PC-9 (cell line): ENCODE measurements at regions not wholly inside any gene's neighbourhood (a gene's known extent, or its start where the extent isn't known, plus 50 kb on each side); places are given as distances from the start of the nearest gene placed in this dataset.

Experiments used
- BruUV-seq: library from RNA; stranded (reverse); fragments of 400-500 nt; replicated peaks from 2 replicates; lab custom pipeline; 2021; lab: Mats Ljungman, UMichigan
- CTCF ChIA-PET: fragments of 300-600 bp; sonication (Branson Sonifier 250); formaldehyde crosslinking; loops from one replicate; lab custom pipeline; 2022; ENCODE audit warnings: antibody characterized with exemption; lab: Charles Lee
- POLR2A ChIA-PET: fragments of 300-600 bp; sonication (Branson Sonifier 250); formaldehyde crosslinking; loops from one replicate; lab custom pipeline; 2022; ENCODE audit warnings: antibody characterized with exemption; ENCODE audit not compliant: unreplicated experiment; lab: Charles Lee
- DNase-seq, 2 experiments: peaks; one replicate each; pipeline versions ENCODE4 v3.0.0 to v3.0.0-alpha.2; 2015 to 2022; ENCODE audit warnings: mixed read lengths in 1 of 2
- H2AFZ ChIP-seq: fragments of 200-600 bp; sonication (generic); 2 replicates; pipeline ENCODE4 v1.8.1; 2017; ENCODE audit warnings: antibody characterized with exemption
- H3F3A ChIP-seq: fragments of 200-600 bp; sonication (generic); 2 replicates; pipeline ENCODE4 v1.8.1; 2017; ENCODE audit warnings: antibody characterized with exemption, mild to moderate bottlenecking, low read depth; ENCODE audit not compliant: insufficient read depth
- H3K27ac ChIP-seq: fragments of 200-600 bp; sonication (generic); 2 replicates; pipeline ENCODE4 v1.6.1; 2016; ENCODE audit warnings: mixed run types
- H3K27me3 ChIP-seq: fragments of 200-600 bp; sonication (generic); 2 replicates; pipeline ENCODE4 v1.6.1; 2016; ENCODE audit warnings: low read depth, mixed run types; ENCODE audit not compliant: insufficient read depth
- H3K36me3 ChIP-seq: fragments of 200-600 bp; sonication (generic); 2 replicates; pipeline ENCODE4 v1.6.1; 2016; ENCODE audit warnings: low read depth, mixed run types
- H3K4me1 ChIP-seq: fragments of 200-600 bp; sonication (generic); replicated peaks from 2 replicates; pipeline ENCODE4 v1.6.1; 2016; ENCODE audit warnings: mixed run types; ENCODE audit not compliant: insufficient read depth
- H3K4me2 ChIP-seq: fragments of 200-600 bp; sonication (generic); 2 replicates; pipeline ENCODE4 v1.6.1; 2017; ENCODE audit warnings: mixed run types
- H3K4me3 ChIP-seq: fragments of 200-600 bp; sonication (generic); 2 replicates; pipeline ENCODE4 v1.6.1; 2016; ENCODE audit warnings: mixed run types
- H3K79me2 ChIP-seq: fragments of 200-600 bp; sonication (generic); 2 replicates; pipeline ENCODE4 v1.6.1; 2017; ENCODE audit warnings: low read depth, mixed run types
- H3K9me2 ChIP-seq: fragments of 200-600 bp; sonication (generic); 2 replicates; pipeline ENCODE4 v1.8.1; 2017; ENCODE audit warnings: mild to moderate bottlenecking; ENCODE audit not compliant: insufficient read depth
- H3K9me3 ChIP-seq: fragments of 200-600 bp; sonication (generic); 2 replicates; pipeline ENCODE4 v1.8.1; 2016; ENCODE audit warnings: low read depth; ENCODE audit not compliant: insufficient read depth
- H4K20me1 ChIP-seq: fragments of 200-600 bp; sonication (generic); 2 replicates; pipeline ENCODE4 v1.8.1; 2017; ENCODE audit not compliant: insufficient read depth
- EZH2 ChIP-seq: fragments of 200-600 bp; sonication (generic); IDR thresholded peaks from 2 replicates; pipeline ENCODE4 v1.8.0; 2017; ENCODE audit warnings: antibody characterized with exemption, low read depth
- intact Hi-C: fragments of 100-400 bp; cut with micrococcal nuclease; formaldehyde crosslinking; loops from one replicate; pipeline ENCODE4 v1.10.0; 2022; ENCODE audit not compliant: unreplicated experiment
- TF ChIP-seq, protein P1 (sequence below): fragments of 200-600 bp; sonication (generic); conservative IDR thresholded peaks from 2 replicates; pipeline ENCODE4 v1.6.1; 2017; ENCODE audit warnings: mixed run types, antibody characterized with exemption, mild to moderate bottlenecking, moderate library complexity

DNA sequence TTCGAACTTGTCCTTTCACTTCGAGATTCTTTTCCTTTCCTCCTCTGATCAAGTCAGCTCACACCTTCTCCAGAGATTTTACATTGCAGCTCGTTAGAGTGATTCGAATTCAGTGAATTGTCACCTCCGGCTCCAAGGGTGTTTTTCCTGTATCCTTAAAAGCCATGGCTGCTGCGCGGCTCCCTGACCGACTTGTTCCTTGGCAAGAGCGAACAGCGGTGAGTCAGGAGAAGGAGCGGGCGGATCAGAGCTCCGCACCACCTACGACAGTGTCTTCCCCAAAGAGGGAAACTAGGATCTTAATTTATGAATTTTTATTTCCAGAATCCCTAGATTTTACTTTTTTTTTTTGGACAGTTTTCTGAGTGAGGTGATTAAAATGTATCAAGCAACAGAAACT is 204.4 kb upstream of the ADGRL2 start:
- POLR2A ChIA-PET: no interaction called here
- CTCF ChIA-PET: interaction anchor here (0.7 kb wide), 1 partner anchor 169 kb away, joined by 3 read pairs; no protein-coding TSS in a partner anchor
- no TSS peak for BruUV-seq
- H3K4me1 ChIP-seq: no peaks in the 10 kb centered on the region
- intact Hi-C loops: no loop called here
- no peaks in the 10 kb centered on the region for H3F3A ChIP-seq
- no peak overlapping the region for H3K27ac ChIP-seq
- no peak overlapping the region for H3K4me3 ChIP-seq
- no peaks in the 10 kb centered on the region for H3K36me3 ChIP-seq
- no peaks in the 10 kb centered on the region for H3K9me2 ChIP-seq
- 0 out of 2 replicates have a peak, but pooled peaks cover 4% of the 10 kb centered on the region for H3K9me3 ChIP-seq
- no peaks in the 10 kb centered on the region for H4K20me1 ChIP-seq
- no peaks in the 10 kb centered on the region for H3K27me3 ChIP-seq
- H3K79me2 ChIP-seq: no peaks in the 10 kb centered on the region
- DNase-seq: no peak
- TF ChIP-seq, protein P1, sequence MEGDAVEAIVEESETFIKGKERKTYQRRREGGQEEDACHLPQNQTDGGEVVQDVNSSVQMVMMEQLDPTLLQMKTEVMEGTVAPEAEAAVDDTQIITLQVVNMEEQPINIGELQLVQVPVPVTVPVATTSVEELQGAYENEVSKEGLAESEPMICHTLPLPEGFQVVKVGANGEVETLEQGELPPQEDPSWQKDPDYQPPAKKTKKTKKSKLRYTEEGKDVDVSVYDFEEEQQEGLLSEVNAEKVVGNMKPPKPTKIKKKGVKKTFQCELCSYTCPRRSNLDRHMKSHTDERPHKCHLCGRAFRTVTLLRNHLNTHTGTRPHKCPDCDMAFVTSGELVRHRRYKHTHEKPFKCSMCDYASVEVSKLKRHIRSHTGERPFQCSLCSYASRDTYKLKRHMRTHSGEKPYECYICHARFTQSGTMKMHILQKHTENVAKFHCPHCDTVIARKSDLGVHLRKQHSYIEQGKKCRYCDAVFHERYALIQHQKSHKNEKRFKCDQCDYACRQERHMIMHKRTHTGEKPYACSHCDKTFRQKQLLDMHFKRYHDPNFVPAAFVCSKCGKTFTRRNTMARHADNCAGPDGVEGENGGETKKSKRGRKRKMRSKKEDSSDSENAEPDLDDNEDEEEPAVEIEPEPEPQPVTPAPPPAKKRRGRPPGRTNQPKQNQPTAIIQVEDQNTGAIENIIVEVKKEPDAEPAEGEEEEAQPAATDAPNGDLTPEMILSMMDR: no peak
- TF ChIP-seq EZH2: no peak
- H2AFZ ChIP-seq: no peak overlapping the region
- H3K4me2 ChIP-seq: no peak overlapping the region

DNA sequence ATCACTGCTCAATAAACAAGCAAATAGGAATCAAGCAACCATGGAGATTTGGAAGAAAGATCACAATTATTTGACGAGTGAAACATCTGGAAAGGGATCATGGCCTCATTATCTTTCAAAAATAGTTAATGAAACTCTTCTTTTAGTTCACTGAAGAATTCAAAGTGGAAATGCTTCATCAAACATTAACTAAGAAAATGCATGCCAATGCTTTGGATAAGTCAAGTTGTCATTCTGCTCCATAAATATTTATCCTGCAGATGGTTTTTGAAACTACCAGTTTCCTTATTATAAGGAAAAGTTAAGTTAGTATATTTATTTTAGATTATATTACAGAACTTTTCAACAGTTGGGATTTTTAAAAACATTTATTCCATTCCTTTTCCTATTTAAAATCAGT is 206.5 kb upstream of the ADGRL2 start:
- no peak for DNase-seq
- POLR2A ChIA-PET: no interaction called here
- intact Hi-C loops: no loop called here

DNA sequence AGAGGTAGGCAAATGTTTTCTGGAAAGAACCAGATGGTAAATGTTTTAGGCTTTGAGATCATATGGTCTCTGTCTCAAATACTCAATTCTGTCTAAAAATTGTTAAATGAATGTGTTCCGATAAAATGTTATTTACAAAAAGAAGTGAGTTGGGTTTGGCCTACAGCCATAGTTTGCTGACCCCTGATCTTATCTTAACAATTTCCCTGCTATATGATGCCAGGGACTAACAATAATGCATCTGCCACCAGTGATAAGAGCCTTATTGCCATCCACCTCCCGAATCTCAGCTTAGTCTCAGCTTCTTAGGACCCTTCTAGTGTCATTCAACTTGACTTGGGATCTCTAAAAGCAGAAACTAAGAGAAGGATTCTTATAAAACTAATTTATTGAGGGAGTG is 208.5 kb upstream of the ADGRL2 start:
- Histone ChIP-seq H3K9me3 (peaks cover 6% of the 10 kb centered on the region; the same call in 1 of the 2 replicates), H3K36me3 (no peaks in the 10 kb centered on the region), H2AFZ (no peak overlapping the region), H4K20me1 (no peaks in the 10 kb centered on the region), H3F3A (no peaks in the 10 kb centered on the region), H3K27ac (no peak overlapping the region), H3K4me3 (no peak overlapping the region), H3K4me1 (peaks cover 7% of the 10 kb centered on the region; the same call in 1 of the 2 replicates), H3K79me2 (no peaks in the 10 kb centered on the region), H3K4me2 (no peak overlapping the region), H3K9me2 (no peaks in the 10 kb centered on the region), H3K27me3 (no peaks in the 10 kb centered on the region)
- intact Hi-C loops: no loop called here
- no peak for DNase-seq
- ChIA-PET POLR2A (no interaction called here), CTCF (no interaction called here)
- no TSS peak for BruUV-seq
- TF ChIP-seq, protein P1: no peak
- no peak for TF ChIP-seq EZH2

More for the DNA sequence above, 206.5 kb upstream of the ADGRL2 start:
- TF ChIP-seq, protein P1: no peak
- TF ChIP-seq EZH2: no peak
- Histone ChIP-seq H3K9me2 (no peaks in the 10 kb centered on the region), H3K9me3 (peaks cover 6% of the 10 kb centered on the region; the same call in 1 of the 2 replicates), H3K27ac (no peak overlapping the region), H3K4me3 (no peak overlapping the region), H4K20me1 (no peaks in the 10 kb centered on the region), H3K79me2 (no peaks in the 10 kb centered on the region), H3K36me3 (no peaks in the 10 kb centered on the region), H3K27me3 (no peaks in the 10 kb centered on the region), H3K4me1 (peaks cover 7% of the 10 kb centered on the region; the same call in 1 of the 2 replicates), H3F3A (no peaks in the 10 kb centered on the region), H2AFZ (no peak overlapping the region), H3K4me2 (no peak overlapping the region)
- CTCF ChIA-PET: no interaction called here
- no TSS peak for BruUV-seq
